BE2C (cell line): ENCODE measurements at regions not wholly inside any gene's neighbourhood (a gene's known extent, or its start where the extent isn't known, plus 50 kb on each side); places are given as distances from the start of the nearest gene placed in this dataset.

Experiments used
- DNase-seq: peaks from one replicate; pipeline ENCODE4 v3.0.0-alpha.2; 2020
- H3K27me3 ChIP-seq: fragments of 250-450 bp; sonication (Bioruptor Pico); 2 replicates; pipeline ENCODE4 v1.5.1; 2020; ENCODE audit warnings: mild to moderate bottlenecking
- H3K36me3 ChIP-seq: fragments of 250-450 bp; sonication (Bioruptor Pico); 2 replicates; pipeline ENCODE4 v1.5.1; 2020; ENCODE audit warnings: mild to moderate bottlenecking
- H3K4me1 ChIP-seq: fragments of 250-450 bp; sonication (Bioruptor Pico); 2 replicates; pipeline ENCODE4 v1.5.1; 2020
- H3K4me3 ChIP-seq: 2 replicates; pipeline ENCODE4 v1.5.1; 2011; ENCODE audit warnings: low read depth, low read length
- H3K9me3 ChIP-seq: fragments of 250-450 bp; sonication (Bioruptor Pico); 2 replicates; pipeline ENCODE4 v1.5.1; 2020
- TF ChIP-seq, protein P1 (sequence below): IDR thresholded peaks from 2 replicates; pipeline ENCODE4 v1.5.1; 2012; ENCODE audit warnings: mild to moderate bottlenecking, low read depth, low read length

GRCh38 chr5:3122216-3122615 lies 370.7 kb upstream of the IRX2 start:
- H3K27me3 ChIP-seq: no peaks in the 10 kb centered on the region
- H3K36me3 ChIP-seq: no peaks in the 10 kb centered on the region
- DNase-seq: no peak
- no peak overlapping the region for H3K4me3 ChIP-seq
- H3K9me3 ChIP-seq: no peaks in the 10 kb centered on the region; the same call in 1 of the 2 replicates
- no peaks in the 10 kb centered on the region for H3K4me1 ChIP-seq
- TF ChIP-seq, protein P1, sequence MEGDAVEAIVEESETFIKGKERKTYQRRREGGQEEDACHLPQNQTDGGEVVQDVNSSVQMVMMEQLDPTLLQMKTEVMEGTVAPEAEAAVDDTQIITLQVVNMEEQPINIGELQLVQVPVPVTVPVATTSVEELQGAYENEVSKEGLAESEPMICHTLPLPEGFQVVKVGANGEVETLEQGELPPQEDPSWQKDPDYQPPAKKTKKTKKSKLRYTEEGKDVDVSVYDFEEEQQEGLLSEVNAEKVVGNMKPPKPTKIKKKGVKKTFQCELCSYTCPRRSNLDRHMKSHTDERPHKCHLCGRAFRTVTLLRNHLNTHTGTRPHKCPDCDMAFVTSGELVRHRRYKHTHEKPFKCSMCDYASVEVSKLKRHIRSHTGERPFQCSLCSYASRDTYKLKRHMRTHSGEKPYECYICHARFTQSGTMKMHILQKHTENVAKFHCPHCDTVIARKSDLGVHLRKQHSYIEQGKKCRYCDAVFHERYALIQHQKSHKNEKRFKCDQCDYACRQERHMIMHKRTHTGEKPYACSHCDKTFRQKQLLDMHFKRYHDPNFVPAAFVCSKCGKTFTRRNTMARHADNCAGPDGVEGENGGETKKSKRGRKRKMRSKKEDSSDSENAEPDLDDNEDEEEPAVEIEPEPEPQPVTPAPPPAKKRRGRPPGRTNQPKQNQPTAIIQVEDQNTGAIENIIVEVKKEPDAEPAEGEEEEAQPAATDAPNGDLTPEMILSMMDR: no peak

DNA sequence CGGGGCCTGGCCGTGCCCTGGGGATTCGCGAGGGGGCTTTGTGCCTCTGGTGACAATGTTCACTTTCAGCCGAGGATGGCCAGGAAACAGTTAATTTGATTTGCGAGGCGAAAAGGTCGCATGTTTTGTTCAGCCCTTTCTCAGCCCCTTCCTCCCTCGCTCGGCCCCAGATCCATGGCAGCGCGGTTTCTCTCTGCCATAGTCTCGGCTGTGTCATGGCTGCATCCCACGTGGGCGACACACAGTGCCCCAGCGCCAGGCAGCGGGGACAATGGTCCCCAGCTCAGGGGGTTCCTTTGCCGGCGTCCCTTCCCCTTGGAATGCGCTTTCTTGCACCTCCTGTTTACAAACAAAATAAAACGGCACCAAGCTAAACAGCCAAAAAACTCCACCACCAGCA lies 370.3 kb upstream of the IRX2 start:
- Histone ChIP-seq H3K36me3 (no peaks in the 10 kb centered on the region), H3K4me3 (no peak overlapping the region), H3K4me1 (no peaks in the 10 kb centered on the region), H3K9me3 (no peaks in the 10 kb centered on the region; the same call in 1 of the 2 replicates), H3K27me3 (no peaks in the 10 kb centered on the region)
- TF ChIP-seq, protein P1: no peak
- DNase-seq: no peak

GRCh38 chr5:3120028-3120427 lies 368.6 kb upstream of the IRX2 start:
- no peaks in the 10 kb centered on the region for H3K4me1 ChIP-seq
- no peak overlapping the region for H3K4me3 ChIP-seq
- no peaks in the 10 kb centered on the region for H3K27me3 ChIP-seq

GRCh38 chr5:3119435-3119834 lies 368.0 kb upstream of the IRX2 start:
- H3K9me3 ChIP-seq: peaks cover 2% of the 10 kb centered on the region; the same call in 1 of the 2 replicates

More at GRCh38 chr5:3120028-3120427, 368.6 kb upstream of the IRX2 start:
- no peak for DNase-seq
- H3K36me3 ChIP-seq: no peaks in the 10 kb centered on the region
- H3K9me3 ChIP-seq: peaks cover 2% of the 10 kb centered on the region; the same call in 1 of the 2 replicates
- TF ChIP-seq, protein P1: no peak

GRCh38 chr5:3118340-3118739 lies 366.9 kb upstream of the IRX2 start:
- Histone ChIP-seq H3K9me3 (peaks cover 2% of the 10 kb centered on the region; the same call in 1 of the 2 replicates), H3K4me1 (no peaks in the 10 kb centered on the region), H3K27me3 (no peaks in the 10 kb centered on the region), H3K36me3 (no peaks in the 10 kb centered on the region), H3K4me3 (no peak overlapping the region)
- no peak for DNase-seq
- TF ChIP-seq, protein P1: no peak

More at GRCh38 chr5:3119435-3119834, 368.0 kb upstream of the IRX2 start:
- H3K27me3 ChIP-seq: no peaks in the 10 kb centered on the region
- H3K36me3 ChIP-seq: no peaks in the 10 kb centered on the region
- no peak for DNase-seq
- no peak overlapping the region for H3K4me3 ChIP-seq
- TF ChIP-seq, protein P1: no peak
- H3K4me1 ChIP-seq: no peaks in the 10 kb centered on the region

GRCh38 chr5:3116366-3116765 lies 364.9 kb upstream of the IRX2 start:
- no peak overlapping the region for H3K4me3 ChIP-seq
- H3K27me3 ChIP-seq: no peaks in the 10 kb centered on the region
- peaks cover 2% of the 10 kb centered on the region; the same call in 1 of the 2 replicates for H3K9me3 ChIP-seq
- H3K4me1 ChIP-seq: no peaks in the 10 kb centered on the region
- DNase-seq: no peak
- TF ChIP-seq, protein P1: no peak
- H3K36me3 ChIP-seq: no peaks in the 10 kb centered on the region
